ENCODE measurements at regions not wholly inside any gene's neighbourhood (a gene's known extent, or its start where the extent isn't known, plus 50 kb on each side); places are given as distances from the start of the nearest gene placed in this dataset.

- no peaks in the 10 kb centered on the region for H3K36me3 Mint-ChIP-seq (ENCODE audit: low read depth)
- H3K9me3 Mint-ChIP-seq, result no peaks in the 10 kb centered on the region
- no peak for DNase-seq
- peaks cover 25% of the 10 kb centered on the region for H3K4me1 Mint-ChIP-seq
- H3K27ac Mint-ChIP-seq, result no peak overlapping the region
- TF ChIP-seq, protein P1, sequence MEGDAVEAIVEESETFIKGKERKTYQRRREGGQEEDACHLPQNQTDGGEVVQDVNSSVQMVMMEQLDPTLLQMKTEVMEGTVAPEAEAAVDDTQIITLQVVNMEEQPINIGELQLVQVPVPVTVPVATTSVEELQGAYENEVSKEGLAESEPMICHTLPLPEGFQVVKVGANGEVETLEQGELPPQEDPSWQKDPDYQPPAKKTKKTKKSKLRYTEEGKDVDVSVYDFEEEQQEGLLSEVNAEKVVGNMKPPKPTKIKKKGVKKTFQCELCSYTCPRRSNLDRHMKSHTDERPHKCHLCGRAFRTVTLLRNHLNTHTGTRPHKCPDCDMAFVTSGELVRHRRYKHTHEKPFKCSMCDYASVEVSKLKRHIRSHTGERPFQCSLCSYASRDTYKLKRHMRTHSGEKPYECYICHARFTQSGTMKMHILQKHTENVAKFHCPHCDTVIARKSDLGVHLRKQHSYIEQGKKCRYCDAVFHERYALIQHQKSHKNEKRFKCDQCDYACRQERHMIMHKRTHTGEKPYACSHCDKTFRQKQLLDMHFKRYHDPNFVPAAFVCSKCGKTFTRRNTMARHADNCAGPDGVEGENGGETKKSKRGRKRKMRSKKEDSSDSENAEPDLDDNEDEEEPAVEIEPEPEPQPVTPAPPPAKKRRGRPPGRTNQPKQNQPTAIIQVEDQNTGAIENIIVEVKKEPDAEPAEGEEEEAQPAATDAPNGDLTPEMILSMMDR (IDR thresholded peaks at IDR 0.05), result no peak
- H3K4me3 Mint-ChIP-seq, result no peak overlapping the region
- H3K27me3 Mint-ChIP-seq (ENCODE audit: low read depth, poor library complexity), result peaks cover 12% of the 10 kb centered on the region
These were observed 1054.3 kb downstream of the VRK1 start for GRCh38 chr14:97851428-97851995.

DNA sequence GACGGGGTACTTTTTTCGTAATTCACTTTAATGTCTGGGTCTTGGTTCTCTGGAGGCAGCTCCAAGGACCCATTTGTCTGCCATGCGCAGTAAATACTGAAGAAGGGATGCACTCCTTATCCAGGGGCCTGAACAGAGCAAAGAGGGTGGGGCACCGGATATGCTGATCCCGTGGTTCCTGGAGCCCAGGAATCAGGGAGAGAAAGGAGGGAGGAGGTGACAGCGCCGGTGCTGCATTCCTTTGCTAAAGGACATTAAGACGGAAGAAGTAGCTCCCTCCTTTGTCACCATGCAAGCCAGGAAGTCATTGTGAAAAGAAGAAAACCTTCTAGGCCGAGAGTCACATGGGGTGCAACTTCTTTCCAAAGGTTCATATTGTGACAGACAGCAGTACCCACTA lies 1057.7 kb downstream of the VRK1 start:
- Mint-ChIP-seq H3K4me3 (no peak overlapping the region), H3K9me3 (no peaks in the 10 kb centered on the region), H3K27me3 (ENCODE audit: low read depth, poor library complexity) (peaks cover 10% of the 10 kb centered on the region), H3K4me1 (peaks cover 12% of the 10 kb centered on the region), H3K27ac (no peak overlapping the region), H3K36me3 (ENCODE audit: low read depth) (no peaks in the 10 kb centered on the region)
- no peak for DNase-seq
- TF ChIP-seq, protein P1 (IDR thresholded peaks at IDR 0.05), result no peak

DNA sequence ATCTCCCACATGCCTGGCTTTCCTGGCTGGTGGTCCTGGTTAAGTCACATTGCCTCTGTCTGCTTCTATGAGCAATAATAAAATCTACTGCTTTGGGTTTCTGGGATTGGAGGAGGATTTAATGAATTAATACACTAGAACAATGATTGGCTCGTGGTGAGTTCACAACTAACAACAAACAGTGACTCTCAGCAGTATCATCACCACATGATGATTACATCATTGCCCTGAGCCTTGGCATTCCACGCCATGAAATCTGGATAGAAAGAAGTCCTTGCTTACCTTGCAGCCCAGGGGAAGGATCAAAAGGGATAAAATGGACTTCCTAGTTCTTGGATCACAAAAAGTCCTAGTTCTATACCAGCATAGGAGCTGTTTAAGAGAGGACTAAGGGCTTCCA lies 1069.0 kb downstream of the VRK1 start:
- H3K9me3 Mint-ChIP-seq, result no peaks in the 10 kb centered on the region
- TF ChIP-seq, protein P1 (IDR thresholded peaks at IDR 0.05), result no peak
- DNase-seq, result no peak
- H3K36me3 Mint-ChIP-seq (ENCODE audit: low read depth), result no peaks in the 10 kb centered on the region
- H3K4me1 Mint-ChIP-seq, result peaks cover 6% of the 10 kb centered on the region
- no peak overlapping the region for H3K27ac Mint-ChIP-seq
- H3K4me3 Mint-ChIP-seq, result no peak overlapping the region
- peaks cover 5% of the 10 kb centered on the region for H3K27me3 Mint-ChIP-seq (ENCODE audit: low read depth, poor library complexity)

DNA sequence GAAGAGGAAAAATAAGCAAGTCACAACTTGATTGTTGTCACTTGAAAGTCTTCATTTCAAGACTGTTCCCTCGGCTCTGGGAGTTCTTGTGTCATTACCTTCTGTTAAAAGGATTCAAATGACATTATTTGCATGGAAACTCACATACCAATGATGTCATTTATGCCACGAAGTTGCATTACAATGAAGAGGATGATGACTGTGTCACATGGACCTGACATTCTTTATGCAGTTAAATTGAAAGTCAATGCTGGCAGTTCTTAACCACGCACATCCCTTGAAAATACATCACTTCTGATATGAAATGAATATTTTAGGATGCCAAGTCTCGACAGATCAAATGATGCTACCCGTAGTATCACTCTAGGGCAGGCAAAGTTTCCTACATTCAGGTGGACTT lies 1069.5 kb downstream of the VRK1 start:
- DNase-seq, result no peak
- Mint-ChIP-seq H3K4me3 (no peak overlapping the region), H3K27ac (no peak overlapping the region), H3K9me3 (no peaks in the 10 kb centered on the region), H3K4me1 (peaks cover 6% of the 10 kb centered on the region), H3K36me3 (ENCODE audit: low read depth) (no peaks in the 10 kb centered on the region), H3K27me3 (ENCODE audit: low read depth, poor library complexity) (peaks cover 5% of the 10 kb centered on the region)
- TF ChIP-seq, protein P1 (IDR thresholded peaks at IDR 0.05), result no peak

DNA sequence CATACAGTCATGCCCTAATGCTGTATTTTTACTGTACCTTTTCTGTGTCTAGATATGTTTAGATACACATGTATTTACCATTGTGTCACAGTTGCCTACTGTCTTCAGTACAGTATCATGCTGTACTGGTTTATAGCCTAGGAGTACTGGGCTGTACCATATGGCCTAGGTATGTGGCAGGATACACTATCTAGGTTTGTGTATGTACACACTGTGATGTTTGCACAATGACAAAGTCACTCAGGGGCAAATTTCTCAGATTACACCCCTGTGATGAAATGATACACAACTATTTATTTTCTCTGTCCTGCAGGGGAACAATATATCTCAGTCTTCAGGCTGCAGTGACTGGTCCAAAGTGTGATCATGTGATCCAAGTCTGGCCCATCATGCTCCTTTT lies 1076.1 kb downstream of the VRK1 start:
- TF ChIP-seq, protein P1 (IDR thresholded peaks at IDR 0.05), result no peak
- Mint-ChIP-seq H3K27ac (no peak overlapping the region), H3K4me1 (no peaks in the 10 kb centered on the region), H3K4me3 (no peak overlapping the region), H3K27me3 (ENCODE audit: low read depth, poor library complexity) (peaks cover 5% of the 10 kb centered on the region), H3K9me3 (no peaks in the 10 kb centered on the region), H3K36me3 (ENCODE audit: low read depth) (no peaks in the 10 kb centered on the region)
- no peak for DNase-seq

DNA sequence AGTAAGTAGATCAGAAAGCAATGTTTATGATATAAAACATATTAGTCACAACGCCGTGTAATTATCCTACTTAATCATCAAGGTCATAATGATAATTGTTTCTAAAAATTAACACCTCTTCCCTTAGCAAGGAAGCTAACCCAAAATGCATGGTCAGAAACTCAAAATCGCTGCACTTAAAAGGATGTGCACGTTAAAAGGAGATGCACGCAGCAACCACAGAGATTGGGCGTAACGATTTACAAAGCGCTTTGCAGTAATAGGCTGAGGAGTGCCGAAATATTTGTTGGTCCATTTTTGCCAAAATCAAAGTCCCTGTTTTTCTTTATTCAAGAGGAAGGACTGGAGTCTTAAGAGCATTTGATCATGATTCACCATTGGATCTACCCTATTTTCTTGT lies 1077.2 kb downstream of the VRK1 start:
- TF ChIP-seq, protein P1 (IDR thresholded peaks at IDR 0.05), result no peak
- no peak overlapping the region for H3K27ac Mint-ChIP-seq
- no peaks in the 10 kb centered on the region for H3K4me1 Mint-ChIP-seq
- H3K36me3 Mint-ChIP-seq (ENCODE audit: low read depth), result no peaks in the 10 kb centered on the region
- H3K9me3 Mint-ChIP-seq, result no peaks in the 10 kb centered on the region
- no peak overlapping the region for H3K4me3 Mint-ChIP-seq
- no peak for DNase-seq
- H3K27me3 Mint-ChIP-seq (ENCODE audit: low read depth, poor library complexity), result peaks cover 5% of the 10 kb centered on the region

Measured in nephron progenitor cell (in vitro differentiated cells).